ENCODE measurements at regions not wholly inside any gene's neighbourhood (a gene's known extent, or its start where the extent isn't known, plus 50 kb on each side); places are given as distances from the start of the nearest gene placed in this dataset.

DNA sequence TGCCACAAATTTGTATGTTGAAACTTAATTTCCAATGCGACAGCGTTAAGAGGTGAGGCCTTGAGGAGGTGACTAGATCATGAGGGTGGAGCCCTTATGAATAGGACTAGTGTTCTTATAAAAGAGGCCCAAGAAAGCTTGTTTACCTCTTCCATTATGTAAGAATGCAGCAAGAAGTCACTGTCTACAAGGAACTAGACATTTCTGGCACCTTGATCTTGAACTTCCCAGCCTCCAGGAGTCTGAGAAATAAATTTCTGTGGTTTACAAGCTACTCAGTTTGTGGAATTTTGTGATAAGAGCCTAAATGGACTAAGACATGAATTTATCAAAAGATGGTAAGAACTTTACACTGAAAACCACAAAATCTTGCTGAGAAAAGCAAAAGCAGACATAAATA is 173.6 kb upstream of the SGK1 start:
- Mint-ChIP-seq H3K9me3 (peaks cover 2% of the 10 kb centered on the region), H3K27me3 (peaks cover 2% of the 10 kb centered on the region), H3K27ac (no peak overlapping the region), H3K4me3 (no peak overlapping the region), H3K36me3 (ENCODE audit: low read depth) (no peaks in the 10 kb centered on the region), H3K4me1 (no peaks in the 10 kb centered on the region)
- ChIA-PET CTCF (no interaction called here), POLR2A (no interaction called here)
- DNase-seq = no peak

DNA sequence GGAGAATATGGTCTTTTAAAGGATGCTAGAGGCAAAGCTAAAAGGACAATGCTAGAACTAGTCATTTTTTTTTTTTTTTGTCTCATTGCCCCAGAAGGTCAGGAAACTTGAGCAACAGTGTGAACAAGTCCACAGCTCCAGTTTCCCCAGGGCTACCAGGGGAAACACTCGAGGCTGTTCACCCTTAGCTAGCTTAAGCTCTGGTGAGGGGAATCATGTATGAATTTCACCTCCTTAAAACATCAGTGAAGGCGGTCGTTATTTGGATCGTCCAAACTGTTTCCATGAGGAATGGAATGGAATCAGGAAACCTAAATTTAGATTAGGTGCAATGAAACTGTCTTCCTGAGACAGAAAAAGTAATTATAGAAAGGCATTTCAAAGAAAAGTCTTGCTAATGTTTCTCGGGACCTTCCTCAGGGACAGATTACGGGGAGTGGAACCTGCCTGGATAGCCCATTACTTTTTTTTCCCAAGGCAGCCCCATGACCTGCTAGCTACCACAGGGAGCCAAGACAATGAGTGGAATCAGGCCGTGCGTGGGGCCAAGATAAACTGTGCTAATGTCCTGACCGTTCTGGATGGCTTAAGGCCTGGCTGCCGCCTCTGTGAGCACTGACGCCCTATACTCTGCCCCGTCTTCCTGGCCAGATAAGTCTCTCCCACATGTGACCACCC is 164.8 kb upstream of the SGK1 start:
- no peaks in the 10 kb centered on the region for H3K4me1 Mint-ChIP-seq
- CTCF ChIA-PET = interaction anchor here (0.6 to 1.1 kb wide), 3 partner anchors 14 to 762 kb away, joined by 3 read pairs; no protein-coding TSS in a partner anchor
- H3K4me3 Mint-ChIP-seq = no peak overlapping the region
- H3K9me3 Mint-ChIP-seq = peaks cover 2% of the 10 kb centered on the region
- H3K27ac Mint-ChIP-seq = no peak overlapping the region
- no peaks in the 10 kb centered on the region for H3K36me3 Mint-ChIP-seq (ENCODE audit: low read depth)
- POLR2A ChIA-PET = no interaction called here
- H3K27me3 Mint-ChIP-seq = no peaks in the 10 kb centered on the region
- DNase-seq = no peak

GRCh38 chr6:134481966-134482365 is 164.1 kb upstream of the SGK1 start:
- ChIA-PET CTCF (interaction anchor here (0.6 to 1.1 kb wide), 3 partner anchors 14 to 763 kb away, joined by 3 read pairs; no protein-coding TSS in a partner anchor), POLR2A (no interaction called here)
- Mint-ChIP-seq H3K4me1 (no peaks in the 10 kb centered on the region), H3K36me3 (ENCODE audit: low read depth) (no peaks in the 10 kb centered on the region), H3K4me3 (no peak overlapping the region), H3K27ac (no peak overlapping the region), H3K9me3 (peaks cover 2% of the 10 kb centered on the region), H3K27me3 (no peaks in the 10 kb centered on the region)
- no peak for DNase-seq

DNA sequence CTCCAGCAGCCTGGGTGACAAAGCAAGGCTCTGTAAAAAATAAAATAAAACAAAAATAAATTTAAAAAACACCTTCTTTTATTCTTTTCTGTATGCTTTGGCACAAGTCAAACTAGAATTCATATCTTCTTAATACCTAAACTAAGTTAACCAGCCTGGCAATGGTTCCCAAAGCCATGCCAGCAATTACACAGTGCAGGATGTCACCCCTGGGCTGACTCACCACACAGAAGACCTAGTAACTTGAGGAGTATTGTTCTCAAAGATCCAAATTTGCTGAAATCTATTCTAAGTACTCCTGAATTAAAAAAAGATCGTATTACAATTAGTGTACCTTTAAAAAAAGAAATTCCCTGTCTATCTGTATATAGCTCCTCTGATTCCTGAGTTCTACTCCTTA is 162.7 kb upstream of the SGK1 start:
- ChIA-PET POLR2A (no interaction called here), CTCF (interaction anchor here (1.2 kb wide), 1 partner anchor 59 kb away, joined by 3 read pairs; no protein-coding TSS in a partner anchor)
- H3K36me3 Mint-ChIP-seq (ENCODE audit: low read depth) = no peaks in the 10 kb centered on the region
- H3K27ac Mint-ChIP-seq = no peak overlapping the region
- H3K9me3 Mint-ChIP-seq = no peaks in the 10 kb centered on the region
- DNase-seq = no peak
- no peak overlapping the region for H3K4me3 Mint-ChIP-seq
- H3K4me1 Mint-ChIP-seq = no peaks in the 10 kb centered on the region
- no peaks in the 10 kb centered on the region for H3K27me3 Mint-ChIP-seq

GRCh38 chr6:134478764-134479399 is 161.0 kb upstream of the SGK1 start:
- H3K27ac Mint-ChIP-seq = no peak overlapping the region
- POLR2A ChIA-PET = interaction anchor here (0.6 kb wide), 1 partner anchor 210 kb away, joined by 3 read pairs; no protein-coding TSS in a partner anchor
- CTCF ChIA-PET = interaction anchor here (0.9 to 1.2 kb wide), 2 partner anchors 15 to 205 kb away, joined by 3 to 4 read pairs; no protein-coding TSS in a partner anchor
- H3K27me3 Mint-ChIP-seq = no peaks in the 10 kb centered on the region
- DNase-seq = no peak
- H3K9me3 Mint-ChIP-seq = no peaks in the 10 kb centered on the region
- no peaks in the 10 kb centered on the region for H3K36me3 Mint-ChIP-seq (ENCODE audit: low read depth)
- no peaks in the 10 kb centered on the region for H3K4me1 Mint-ChIP-seq
- H3K4me3 Mint-ChIP-seq = no peak overlapping the region

DNA sequence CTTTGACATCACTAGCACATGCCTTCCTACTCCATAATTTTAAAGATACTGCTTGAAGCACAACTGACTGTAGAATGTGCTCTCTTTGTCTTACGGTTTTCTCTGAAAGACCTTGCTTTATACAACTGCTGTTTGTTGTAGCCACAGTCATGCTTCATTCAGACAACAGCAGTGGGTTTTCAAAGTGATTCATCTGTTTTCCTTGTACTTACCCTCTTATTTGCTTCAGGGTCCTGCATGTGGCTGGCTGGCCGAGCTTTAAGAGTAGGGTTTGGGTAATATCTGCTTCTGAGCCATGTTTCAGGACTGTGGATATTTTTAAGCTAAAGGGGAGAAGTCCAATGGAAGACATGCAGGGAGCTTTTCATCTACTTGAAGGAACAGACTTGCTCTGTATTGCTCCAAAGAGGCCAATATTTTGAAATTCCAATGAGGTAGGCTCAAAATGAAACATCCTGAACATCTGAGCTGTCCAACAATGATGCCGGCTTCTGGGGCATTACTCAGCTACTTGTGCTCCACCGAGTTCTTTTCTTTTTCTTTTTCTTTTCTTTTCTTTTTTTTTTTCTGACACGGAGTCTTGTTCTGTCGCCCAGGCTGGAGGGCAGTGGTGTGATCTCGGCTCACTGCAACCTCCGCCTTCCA is 160.2 kb upstream of the SGK1 start:
- H3K9me3 Mint-ChIP-seq = no peaks in the 10 kb centered on the region
- H3K27me3 Mint-ChIP-seq = no peaks in the 10 kb centered on the region
- ChIA-PET POLR2A (no interaction called here), CTCF (interaction anchor here (0.9 kb wide), 1 partner anchor 14 kb away, joined by 3 read pairs; no protein-coding TSS in a partner anchor)
- no peaks in the 10 kb centered on the region for H3K4me1 Mint-ChIP-seq
- no peak for DNase-seq
- no peak overlapping the region for H3K4me3 Mint-ChIP-seq
- H3K36me3 Mint-ChIP-seq (ENCODE audit: low read depth) = no peaks in the 10 kb centered on the region
- no peak overlapping the region for H3K27ac Mint-ChIP-seq

- no peaks in the 10 kb centered on the region for H3K27me3 Mint-ChIP-seq
- CTCF ChIA-PET = interaction anchor here (1.3 kb wide), 1 partner anchor 28 kb away, joined by 5 read pairs; no protein-coding TSS in a partner anchor
- POLR2A ChIA-PET = no interaction called here
Measured at GRCh38 chr6:134474955-134475354, 157.0 kb upstream of the SGK1 start.

GRCh38 chr6:134472661-134473060 is 154.7 kb upstream of the SGK1 start:
- no peak for DNase-seq
- H3K9me3 Mint-ChIP-seq = no peaks in the 10 kb centered on the region
- H3K27ac Mint-ChIP-seq = no peak overlapping the region
- ChIA-PET POLR2A (no interaction called here), CTCF (no interaction called here)
- H3K36me3 Mint-ChIP-seq (ENCODE audit: low read depth) = no peaks in the 10 kb centered on the region
- no peaks in the 10 kb centered on the region for H3K27me3 Mint-ChIP-seq
- no peaks in the 10 kb centered on the region for H3K4me1 Mint-ChIP-seq
- no peak overlapping the region for H3K4me3 Mint-ChIP-seq

More at GRCh38 chr6:134474955-134475354, 157.0 kb upstream of the SGK1 start:
- H3K27ac Mint-ChIP-seq = no peak overlapping the region
- no peak overlapping the region for H3K4me3 Mint-ChIP-seq
- DNase-seq = no peak
- H3K36me3 Mint-ChIP-seq (ENCODE audit: low read depth) = no peaks in the 10 kb centered on the region
- H3K9me3 Mint-ChIP-seq = no peaks in the 10 kb centered on the region
- no peaks in the 10 kb centered on the region for H3K4me1 Mint-ChIP-seq

GRCh38 chr6:134472046-134472445 is 154.1 kb upstream of the SGK1 start:
- POLR2A ChIA-PET = no interaction called here
- CTCF ChIA-PET = no interaction called here
- no peaks in the 10 kb centered on the region for H3K27me3 Mint-ChIP-seq
- no peak overlapping the region for H3K27ac Mint-ChIP-seq
- H3K36me3 Mint-ChIP-seq (ENCODE audit: low read depth) = no peaks in the 10 kb centered on the region
- no peaks in the 10 kb centered on the region for H3K4me1 Mint-ChIP-seq
- no peak for DNase-seq
- H3K9me3 Mint-ChIP-seq = no peaks in the 10 kb centered on the region
- no peak overlapping the region for H3K4me3 Mint-ChIP-seq

DNA sequence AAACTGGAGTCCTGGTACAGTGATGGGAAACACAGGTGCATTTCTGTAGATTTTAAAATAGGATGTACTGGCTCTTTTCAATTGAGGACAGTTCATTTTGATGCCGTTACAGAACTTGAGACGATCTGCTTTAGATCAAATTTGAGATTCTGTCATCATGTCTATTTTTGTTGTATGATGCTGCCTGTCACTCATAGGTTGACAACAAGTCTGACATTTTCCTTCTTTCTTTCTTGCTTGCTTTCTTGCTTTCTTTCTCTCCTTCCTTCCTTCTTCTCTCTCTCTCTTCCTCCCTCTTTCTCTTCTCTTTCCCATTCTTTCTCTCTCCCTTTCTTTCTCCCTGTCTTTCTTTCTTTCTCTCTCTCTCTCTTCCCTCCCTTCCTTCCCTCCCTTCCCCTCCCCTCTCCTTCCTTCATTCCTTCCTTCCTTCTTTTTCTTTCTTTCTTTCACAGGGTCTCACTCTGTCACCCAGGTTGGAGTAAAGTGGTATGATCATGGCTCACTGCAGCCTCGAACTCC is 152.6 kb upstream of the SGK1 start:
- H3K27me3 Mint-ChIP-seq = no peaks in the 10 kb centered on the region
- H3K4me1 Mint-ChIP-seq = no peaks in the 10 kb centered on the region
- no peaks in the 10 kb centered on the region for H3K9me3 Mint-ChIP-seq
- ChIA-PET CTCF (no interaction called here), POLR2A (no interaction called here)
- H3K36me3 Mint-ChIP-seq (ENCODE audit: low read depth) = no peaks in the 10 kb centered on the region
- DNase-seq = no peak
- no peak overlapping the region for H3K27ac Mint-ChIP-seq
- no peak overlapping the region for H3K4me3 Mint-ChIP-seq

DNA sequence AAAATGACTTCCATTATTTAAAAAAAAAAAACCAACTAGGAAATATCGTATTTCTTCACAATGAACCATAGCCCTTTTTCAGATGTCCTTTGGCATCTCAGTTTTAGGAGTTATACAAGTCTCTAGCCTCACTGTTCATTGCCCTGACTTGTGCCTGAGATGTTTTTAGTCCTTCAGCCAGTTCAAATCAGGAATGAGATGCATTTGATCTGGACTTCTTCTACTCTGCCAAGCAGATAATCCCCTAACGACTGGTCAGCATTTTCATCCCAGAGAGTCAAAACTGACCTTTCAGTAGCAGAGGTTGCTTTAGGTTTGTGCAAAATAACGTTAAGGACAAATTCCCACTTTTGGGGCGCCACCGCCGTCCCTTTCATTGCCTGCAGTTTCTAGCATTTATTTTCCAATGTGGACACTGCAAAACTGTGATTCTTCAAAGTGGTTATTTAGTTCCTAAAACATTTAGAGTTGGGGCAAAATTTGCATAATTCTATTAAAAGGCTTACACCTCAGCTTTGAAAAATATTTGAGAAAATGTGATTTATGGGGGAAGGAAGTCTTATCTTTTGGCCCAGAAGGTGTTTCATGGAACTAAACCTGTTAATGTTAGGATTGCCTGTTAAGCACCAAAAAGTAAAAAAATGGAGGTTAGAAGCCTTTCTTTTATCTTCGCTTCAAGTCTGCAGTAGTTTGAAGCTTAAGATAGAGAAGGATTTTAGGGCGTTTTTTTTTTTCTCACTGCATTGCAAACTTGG is 152.0 kb upstream of the SGK1 start:
- ChIA-PET CTCF (no interaction called here), POLR2A (no interaction called here)
- H3K4me1 Mint-ChIP-seq = no peaks in the 10 kb centered on the region
- no peak overlapping the region for H3K27ac Mint-ChIP-seq
- H3K9me3 Mint-ChIP-seq = no peaks in the 10 kb centered on the region
- no peaks in the 10 kb centered on the region for H3K27me3 Mint-ChIP-seq
- DNase-seq = no peak
- H3K4me3 Mint-ChIP-seq = no peak overlapping the region
- H3K36me3 Mint-ChIP-seq (ENCODE audit: low read depth) = no peaks in the 10 kb centered on the region

GRCh38 chr6:134468633-134469032 is 150.7 kb upstream of the SGK1 start:
- Mint-ChIP-seq H3K27ac (no peak overlapping the region), H3K4me1 (no peaks in the 10 kb centered on the region), H3K36me3 (ENCODE audit: low read depth) (no peaks in the 10 kb centered on the region), H3K9me3 (no peaks in the 10 kb centered on the region), H3K27me3 (no peaks in the 10 kb centered on the region), H3K4me3 (no peak overlapping the region)
- CTCF ChIA-PET = interaction anchor here (0.8 to 0.9 kb wide), 2 partner anchors 13 to 43 kb away, joined by 3 read pairs; no protein-coding TSS in a partner anchor
- DNase-seq = no peak
- POLR2A ChIA-PET = no interaction called here

Measured in activated CD4-positive, alpha-beta T cell treated with anti-CD3 and anti-CD28 coated beads, Interleukin-2, amount 10 ng/mL, durations not matched to agents 7 days and 5 days (primary cell).